ENCODE measurements at regions not wholly inside any gene's neighbourhood (a gene's known extent, or its start where the extent isn't known, plus 50 kb on each side); places are given as distances from the start of the nearest gene placed in this dataset.

DNA sequence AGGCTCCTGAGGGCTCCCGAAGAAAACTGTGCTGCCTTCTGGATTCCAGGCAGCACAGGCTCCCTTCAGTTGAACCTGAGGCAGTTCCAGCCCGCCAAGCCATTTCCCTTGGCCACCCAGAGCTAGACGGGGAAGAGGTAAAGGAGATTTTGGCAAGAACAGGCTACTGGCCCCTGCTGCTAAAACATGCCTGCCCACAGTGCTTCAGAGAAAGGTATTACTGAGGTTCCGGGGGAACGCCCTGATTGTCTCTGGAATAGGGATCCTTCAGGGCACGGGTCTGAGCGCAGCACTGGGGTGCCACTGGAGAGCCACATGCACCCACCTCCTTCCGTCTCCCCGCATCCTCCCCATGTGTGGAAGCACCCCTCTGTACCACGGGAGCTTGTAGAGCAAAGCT, 247.4 kb downstream of the BAMBI start:
- intact Hi-C loops (cut with micrococcal nuclease) = no loop called here
- H3K9me3 Mint-ChIP-seq = no peaks in the 10 kb centered on the region
- H3K4me1 Mint-ChIP-seq (ENCODE audit: low read depth) = no peaks in the 10 kb centered on the region
- H3K36me3 Mint-ChIP-seq (ENCODE audit: low read depth) = no peaks in the 10 kb centered on the region
- H3K4me3 Mint-ChIP-seq = no peak overlapping the region
- peaks cover 5% of the 10 kb centered on the region for H3K27me3 Mint-ChIP-seq (ENCODE audit: insufficient read depth)
- no peak for DNase-seq (ENCODE audit: low spot score)
- H3K27ac Mint-ChIP-seq = no peak overlapping the region

GRCh38 chr10:28925121-28925663, 247.9 kb downstream of the BAMBI start:
- intact Hi-C loops (cut with micrococcal nuclease) = no loop called here
- no peak for DNase-seq (ENCODE audit: low spot score)
- no peak overlapping the region for H3K4me3 Mint-ChIP-seq
- no peak overlapping the region for H3K27ac Mint-ChIP-seq
- H3K9me3 Mint-ChIP-seq = no peaks in the 10 kb centered on the region
- H3K27me3 Mint-ChIP-seq (ENCODE audit: insufficient read depth) = peaks cover 5% of the 10 kb centered on the region
- H3K36me3 Mint-ChIP-seq (ENCODE audit: low read depth) = no peaks in the 10 kb centered on the region
- no peaks in the 10 kb centered on the region for H3K4me1 Mint-ChIP-seq (ENCODE audit: low read depth)

- no peak overlapping the region for H3K4me3 Mint-ChIP-seq
- peaks cover 5% of the 10 kb centered on the region for H3K27me3 Mint-ChIP-seq (ENCODE audit: insufficient read depth)
- DNase-seq (ENCODE audit: low spot score) = no peak
- no peaks in the 10 kb centered on the region for H3K9me3 Mint-ChIP-seq
- H3K36me3 Mint-ChIP-seq (ENCODE audit: low read depth) = no peaks in the 10 kb centered on the region
- intact Hi-C loops (cut with micrococcal nuclease) = no loop called here
- H3K4me1 Mint-ChIP-seq (ENCODE audit: low read depth) = no peaks in the 10 kb centered on the region
- H3K27ac Mint-ChIP-seq = no peak overlapping the region
Observed at GRCh38 chr10:28926932-28927331, 249.6 kb downstream of the BAMBI start.

GRCh38 chr10:28928484-28928883, 251.2 kb downstream of the BAMBI start:
- no peaks in the 10 kb centered on the region for H3K9me3 Mint-ChIP-seq
- intact Hi-C loops (cut with micrococcal nuclease) = no loop called here
- DNase-seq (ENCODE audit: low spot score) = no peak

DNA sequence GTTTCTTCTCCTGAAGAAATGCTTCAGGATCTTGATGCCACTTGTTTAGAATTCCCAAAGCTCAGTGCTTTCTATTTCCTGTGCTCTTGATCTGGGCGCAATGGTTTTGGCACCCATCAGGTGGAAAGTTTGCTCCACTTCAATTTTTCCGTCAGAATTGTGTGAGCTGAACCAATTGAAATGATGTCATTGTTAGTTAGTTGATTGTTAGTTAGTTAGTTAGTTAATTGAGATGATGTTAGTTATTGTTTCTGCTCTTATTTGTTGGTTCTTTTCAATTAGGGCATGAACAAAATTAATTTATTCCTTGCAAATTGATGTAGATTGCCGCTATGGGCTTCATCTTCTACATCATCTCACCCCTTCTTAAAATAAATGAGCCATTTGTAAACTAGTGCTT, 252.6 kb downstream of the BAMBI start:
- intact Hi-C loops (cut with micrococcal nuclease) = no loop called here
- no peaks in the 10 kb centered on the region for H3K36me3 Mint-ChIP-seq (ENCODE audit: low read depth)

More at GRCh38 chr10:28928484-28928883, 251.2 kb downstream of the BAMBI start:
- H3K4me3 Mint-ChIP-seq = no peak overlapping the region
- no peak overlapping the region for H3K27ac Mint-ChIP-seq
- no peaks in the 10 kb centered on the region for H3K4me1 Mint-ChIP-seq (ENCODE audit: low read depth)
- H3K27me3 Mint-ChIP-seq (ENCODE audit: insufficient read depth) = peaks cover 5% of the 10 kb centered on the region
- H3K36me3 Mint-ChIP-seq (ENCODE audit: low read depth) = no peaks in the 10 kb centered on the region

GRCh38 chr10:28930514-28931495, 253.5 kb downstream of the BAMBI start:
- H3K4me3 Mint-ChIP-seq = no peak overlapping the region
- no peak overlapping the region for H3K27ac Mint-ChIP-seq
- no peaks in the 10 kb centered on the region for H3K36me3 Mint-ChIP-seq (ENCODE audit: low read depth)
- peaks cover 3% of the 10 kb centered on the region for H3K27me3 Mint-ChIP-seq (ENCODE audit: insufficient read depth)
- no peaks in the 10 kb centered on the region for H3K9me3 Mint-ChIP-seq
- intact Hi-C loops (cut with micrococcal nuclease) = no loop called here
- DNase-seq (ENCODE audit: low spot score) = no peak
- no peaks in the 10 kb centered on the region for H3K4me1 Mint-ChIP-seq (ENCODE audit: low read depth)

More for the DNA sequence above, 252.6 kb downstream of the BAMBI start:
- Mint-ChIP-seq H3K27me3 (ENCODE audit: insufficient read depth) (peaks cover 3% of the 10 kb centered on the region), H3K27ac (no peak overlapping the region), H3K9me3 (no peaks in the 10 kb centered on the region), H3K4me3 (no peak overlapping the region), H3K4me1 (ENCODE audit: low read depth) (no peaks in the 10 kb centered on the region)
- DNase-seq (ENCODE audit: low spot score) = no peak

DNA sequence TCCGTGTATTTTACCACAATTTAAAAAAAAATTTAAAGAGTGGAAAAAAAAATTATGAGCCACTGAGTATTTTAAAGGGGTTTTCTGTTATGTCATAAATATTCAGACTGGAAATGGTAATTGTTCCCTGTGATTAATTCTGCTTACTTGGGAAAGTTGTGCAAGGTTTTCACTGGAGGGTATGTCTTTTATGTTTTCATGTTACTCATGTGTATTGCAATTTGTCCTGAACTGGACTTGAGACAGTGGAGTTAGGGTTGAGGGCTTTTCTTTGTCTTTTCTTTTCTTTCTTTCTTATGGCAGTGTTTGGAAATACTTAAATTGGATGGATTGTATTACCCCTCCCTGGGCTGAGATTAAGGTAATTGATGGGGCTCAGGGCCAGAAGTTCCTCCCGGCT, 257.7 kb downstream of the BAMBI start:
- DNase-seq (ENCODE audit: low spot score) = no peak
- H3K36me3 Mint-ChIP-seq (ENCODE audit: low read depth) = no peaks in the 10 kb centered on the region
- no peaks in the 10 kb centered on the region for H3K9me3 Mint-ChIP-seq
- H3K4me3 Mint-ChIP-seq = no peak overlapping the region
- intact Hi-C loops (cut with micrococcal nuclease) = no loop called here
- no peaks in the 10 kb centered on the region for H3K4me1 Mint-ChIP-seq (ENCODE audit: low read depth)
- no peaks in the 10 kb centered on the region for H3K27me3 Mint-ChIP-seq (ENCODE audit: insufficient read depth)
- H3K27ac Mint-ChIP-seq = no peak overlapping the region

GRCh38 chr10:28937959-28938358, 260.6 kb downstream of the BAMBI start:
- Mint-ChIP-seq H3K27me3 (ENCODE audit: insufficient read depth) (peaks cover 6% of the 10 kb centered on the region), H3K27ac (no peak overlapping the region), H3K4me1 (ENCODE audit: low read depth) (no peaks in the 10 kb centered on the region), H3K9me3 (no peaks in the 10 kb centered on the region), H3K36me3 (ENCODE audit: low read depth) (no peaks in the 10 kb centered on the region), H3K4me3 (no peak overlapping the region)
- intact Hi-C loops (cut with micrococcal nuclease) = no loop called here
- DNase-seq (ENCODE audit: low spot score) = no peak

- no peak overlapping the region for H3K4me3 Mint-ChIP-seq
- intact Hi-C loops (cut with micrococcal nuclease) = no loop called here
- no peaks in the 10 kb centered on the region for H3K36me3 Mint-ChIP-seq (ENCODE audit: low read depth)
- no peaks in the 10 kb centered on the region for H3K9me3 Mint-ChIP-seq
- H3K27me3 Mint-ChIP-seq (ENCODE audit: insufficient read depth) = peaks cover 6% of the 10 kb centered on the region
- no peak overlapping the region for H3K27ac Mint-ChIP-seq
- H3K4me1 Mint-ChIP-seq (ENCODE audit: low read depth) = no peaks in the 10 kb centered on the region
- DNase-seq (ENCODE audit: low spot score) = no peak
Observed at GRCh38 chr10:28938745-28939144, 261.4 kb downstream of the BAMBI start.

DNA sequence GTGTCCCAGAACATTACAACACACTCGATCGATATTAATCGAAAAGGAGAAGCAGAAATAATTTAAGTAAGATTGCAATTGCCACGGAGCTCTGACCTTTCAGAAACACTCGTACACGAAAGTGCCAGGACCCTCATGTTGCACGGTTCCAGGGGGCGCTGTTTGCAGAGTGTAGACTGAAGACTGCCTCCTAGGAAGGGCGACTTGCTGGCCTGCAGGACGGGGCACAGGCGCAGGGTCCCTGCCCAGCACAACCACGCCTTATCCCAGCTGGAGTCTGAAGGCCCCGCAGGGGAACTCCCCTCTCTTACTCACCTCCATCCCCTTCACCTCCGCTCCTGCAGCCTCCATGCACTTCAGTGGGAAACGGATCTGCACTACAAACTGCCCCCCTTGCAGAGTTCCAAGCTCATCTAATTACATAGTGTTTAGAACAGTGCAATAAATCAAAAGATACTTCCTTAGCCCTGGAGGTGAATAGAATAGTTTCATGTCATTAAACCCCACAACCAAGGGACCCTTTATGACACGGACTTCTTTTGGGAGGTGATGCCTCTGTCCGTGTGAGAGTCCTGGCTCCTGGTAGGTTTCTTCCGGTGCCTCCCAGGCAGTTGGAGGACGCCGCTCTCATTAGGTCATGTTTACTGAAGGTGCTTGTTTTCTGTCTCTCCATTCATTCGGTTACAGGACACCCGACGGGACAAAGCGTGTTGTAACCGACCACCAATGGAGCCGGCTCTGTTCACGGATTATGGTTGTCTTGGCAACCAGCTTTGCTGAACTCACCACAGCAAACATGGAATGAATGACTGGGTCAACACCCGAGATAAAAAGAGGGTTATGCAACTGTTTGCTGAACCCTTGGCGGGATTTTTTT, 262.2 kb downstream of the BAMBI start:
- Mint-ChIP-seq H3K4me1 (ENCODE audit: low read depth) (no peaks in the 10 kb centered on the region), H3K9me3 (no peaks in the 10 kb centered on the region), H3K27me3 (ENCODE audit: insufficient read depth) (peaks cover 6% of the 10 kb centered on the region), H3K27ac (no peak overlapping the region), H3K4me3 (no peak overlapping the region), H3K36me3 (ENCODE audit: low read depth) (no peaks in the 10 kb centered on the region)
- no peak for DNase-seq (ENCODE audit: low spot score)
- intact Hi-C loops (cut with micrococcal nuclease) = no loop called here

- no peak for DNase-seq (ENCODE audit: low spot score)
- intact Hi-C loops (cut with micrococcal nuclease) = no loop called here
- no peaks in the 10 kb centered on the region for H3K4me1 Mint-ChIP-seq (ENCODE audit: low read depth)
- no peaks in the 10 kb centered on the region for H3K9me3 Mint-ChIP-seq
- no peak overlapping the region for H3K4me3 Mint-ChIP-seq
- no peaks in the 10 kb centered on the region for H3K36me3 Mint-ChIP-seq (ENCODE audit: low read depth)
- H3K27me3 Mint-ChIP-seq (ENCODE audit: insufficient read depth) = peaks cover 6% of the 10 kb centered on the region
- H3K27ac Mint-ChIP-seq = no peak overlapping the region
Observed at GRCh38 chr10:28940158-28940888, 263.0 kb downstream of the BAMBI start.

DNA sequence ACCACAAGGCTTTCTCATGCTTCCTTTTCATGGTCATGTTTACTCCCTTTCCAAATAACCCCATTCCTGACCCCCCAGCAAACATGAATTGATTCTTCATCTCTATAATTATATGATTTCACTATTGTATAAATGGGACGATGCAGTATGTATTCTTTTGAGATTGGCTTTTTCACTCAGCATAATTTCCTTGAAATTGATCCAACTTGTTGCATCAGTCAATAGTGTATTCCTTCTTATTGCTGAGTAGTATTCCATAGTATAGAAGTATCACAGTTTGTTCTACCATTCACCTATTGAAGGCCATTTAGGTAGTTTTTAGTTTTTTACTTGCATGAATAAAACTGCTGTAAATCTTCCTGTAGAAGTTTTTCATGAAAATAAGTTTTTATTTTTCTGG, 264.7 kb downstream of the BAMBI start:
- Mint-ChIP-seq H3K4me1 (ENCODE audit: low read depth) (no peaks in the 10 kb centered on the region), H3K9me3 (no peaks in the 10 kb centered on the region), H3K36me3 (ENCODE audit: low read depth) (no peaks in the 10 kb centered on the region), H3K27me3 (ENCODE audit: insufficient read depth) (peaks cover 6% of the 10 kb centered on the region), H3K27ac (no peak overlapping the region), H3K4me3 (no peak overlapping the region)
- intact Hi-C loops (cut with micrococcal nuclease) = no loop called here
- DNase-seq (ENCODE audit: low spot score) = no peak

All from activated T-helper 1 cell treated with anti-CD3 and anti-CD28 coated beads, Interleukin-12 subunit alpha, Interleukin-12 subunit beta, Interleukin-2, Interleukin-4 antibody, amounts not matched to agents 30 ng/mL and 10 ng/mL and 1 ng/mL, durations not matched to agents 14 hours and 24 hours and 36 hours (primary cell).